ENCODE measurements at regions not wholly inside any gene's neighbourhood (a gene's known extent, or its start where the extent isn't known, plus 50 kb on each side); places are given as distances from the start of the nearest gene placed in this dataset.

GRCh38 chr10:108779501-108779900 is 1143.8 kb downstream of the XPNPEP1 start:
- TF ChIP-seq CTCF (IDR thresholded peaks at IDR 0.05; ENCODE audit: poor library complexity) (no peak), EZH2phosphoT487 (IDR thresholded peaks at IDR 0.05; ENCODE audit: low read depth, severe bottlenecking, unreplicated experiment) (no peak), EZH2 (IDR thresholded peaks at IDR 0.05; ENCODE audit: borderline replicate concordance) (no peak)
